MM.1S (cell line): ENCODE measurements at regions not wholly inside any gene's neighbourhood (a gene's known extent, or its start where the extent isn't known, plus 50 kb on each side); places are given as distances from the start of the nearest gene placed in this dataset.

Experiments
- DNase-seq: peaks from one replicate; pipeline ENCODE4 v3.0.0-alpha.2; 2015
- H2AFZ ChIP-seq: fragments of 300-600 bp; sonication (generic); 2 replicates; pipeline ENCODE4 v1.6.0; 2016; ENCODE audit warnings: antibody characterized with exemption, low read length
- H3F3A ChIP-seq: fragments of 300-600 bp; sonication (generic); 2 replicates; pipeline ENCODE4 v1.6.1; 2016; ENCODE audit warnings: mild to moderate bottlenecking, antibody characterized with exemption, low read length, moderate library complexity, mixed read lengths; ENCODE audit not compliant: insufficient read depth
- H3K27ac ChIP-seq: fragments of 300-600 bp; sonication (generic); 2 replicates; pipeline ENCODE4 v1.5.1; 2016; ENCODE audit warnings: mild to moderate bottlenecking, low read length
- H3K27me3 ChIP-seq: fragments of 300-600 bp; sonication (generic); replicated peaks from 2 replicates; pipeline ENCODE4 v1.6.0; 2016; ENCODE audit warnings: low read length; ENCODE audit not compliant: insufficient read depth
- H3K36me3 ChIP-seq: fragments of 300-600 bp; sonication (generic); replicated peaks from 2 replicates; pipeline ENCODE4 v1.6.1; 2016; ENCODE audit warnings: mild to moderate bottlenecking, low read length, mixed read lengths; ENCODE audit not compliant: insufficient read depth
- H3K4me1 ChIP-seq: fragments of 300-600 bp; sonication (generic); 2 replicates; pipeline ENCODE4 v1.6.1; 2016; ENCODE audit warnings: low read length, mixed read lengths
- H3K4me2 ChIP-seq: fragments of 300-600 bp; sonication (generic); 2 replicates; pipeline ENCODE4 v1.6.0; 2016; ENCODE audit warnings: low read depth, low read length
- H3K4me3 ChIP-seq: fragments of 300-600 bp; sonication (generic); 2 replicates; pipeline ENCODE4 v1.5.1; 2016; ENCODE audit warnings: low read length, mixed read lengths
- H3K79me2 ChIP-seq: fragments of 300-600 bp; sonication (generic); 2 replicates; pipeline ENCODE4 v1.6.1; 2016; ENCODE audit warnings: mixed run types, low read length, mixed read lengths
- H3K9ac ChIP-seq: fragments of 300-600 bp; sonication (generic); 2 replicates; pipeline ENCODE4 v1.6.1; 2016; ENCODE audit warnings: low read length, mixed read lengths
- H3K9me2 ChIP-seq: fragments of 300-600 bp; sonication (generic); replicated peaks from 2 replicates; pipeline ENCODE4 v1.6.1; 2016; ENCODE audit warnings: mild to moderate bottlenecking, low read length, mixed read lengths; ENCODE audit not compliant: insufficient read depth
- H3K9me3 ChIP-seq: fragments of 300-600 bp; sonication (generic); replicated peaks from 2 replicates; pipeline ENCODE4 v1.6.1; 2016; ENCODE audit warnings: mild to moderate bottlenecking, low read length, mixed read lengths; ENCODE audit not compliant: insufficient read depth
- H4K20me1 ChIP-seq: fragments of 300-600 bp; sonication (generic); 2 replicates; pipeline ENCODE4 v1.6.1; 2016; ENCODE audit warnings: mild to moderate bottlenecking, low read length, moderate library complexity, mixed read lengths; ENCODE audit not compliant: insufficient read depth
- EZH2 ChIP-seq: fragments of 300-600 bp; sonication (generic); optimal IDR thresholded peaks from 2 replicates; pipeline ENCODE3; 2017; ENCODE audit warnings: low read depth, mild to moderate bottlenecking, antibody characterized with exemption, low read length, mixed read lengths
- EZH2phosphoT487 ChIP-seq: fragments of 300-600 bp; sonication (generic); IDR thresholded peaks from 2 replicates; pipeline ENCODE4 v1.6.1; 2018; ENCODE audit warnings: antibody characterized with exemption, low read length
- TF ChIP-seq, protein P1 (sequence below): fragments of 300-600 bp; sonication (generic); IDR thresholded peaks from 2 replicates; pipeline ENCODE4 v1.5.1; 2016; ENCODE audit warnings: antibody characterized with exemption, low read length, mixed read lengths

DNA sequence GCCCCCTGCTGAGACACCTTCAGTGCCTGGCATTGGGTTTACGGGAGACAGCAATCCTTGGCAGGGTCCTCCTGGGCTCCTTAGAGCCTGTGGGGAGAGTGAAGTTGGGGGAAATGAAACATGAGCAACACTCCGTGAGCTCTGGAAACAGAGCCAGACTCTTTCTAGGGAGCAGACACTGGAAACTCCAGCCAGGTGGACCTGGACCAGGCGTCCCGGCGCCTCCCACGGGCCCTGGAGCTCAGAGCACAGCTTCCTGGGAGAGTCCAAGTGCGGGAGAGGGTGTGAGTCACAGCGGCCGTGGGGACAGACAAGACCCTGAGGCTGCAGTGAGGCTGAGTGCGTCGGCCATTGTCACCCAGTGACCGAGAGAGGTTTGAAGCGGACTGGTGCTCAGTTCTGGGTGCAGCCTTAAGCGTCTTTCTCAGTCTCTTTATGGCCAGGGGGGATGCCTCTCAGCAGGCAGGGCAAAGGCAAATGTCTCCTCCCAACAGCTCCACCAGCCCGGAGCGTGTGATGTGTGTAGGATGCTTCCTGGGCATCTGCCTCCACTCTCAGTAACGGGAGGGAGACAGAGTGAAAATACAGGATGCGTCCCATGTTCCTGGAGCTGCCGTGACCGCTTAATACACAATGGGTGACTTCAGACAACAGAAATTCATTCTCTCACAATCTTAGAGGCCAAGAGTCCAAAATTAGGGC is 399.2 kb downstream of the SHANK2 start:
- no peaks in the 10 kb centered on the region for H3K4me1 ChIP-seq
- H3K9ac ChIP-seq, result no peak overlapping the region
- no peak overlapping the region for H2AFZ ChIP-seq
- H3K9me2 ChIP-seq, result no peaks in the 10 kb centered on the region
- H4K20me1 ChIP-seq, result no peaks in the 10 kb centered on the region
- H3K4me3 ChIP-seq, result no peak overlapping the region
- no peak overlapping the region for H3K27ac ChIP-seq
- DNase-seq, result no peak
- no peaks in the 10 kb centered on the region for H3K9me3 ChIP-seq
- H3K27me3 ChIP-seq, result peaks cover 56% of the 10 kb centered on the region
- no peaks in the 10 kb centered on the region for H3K79me2 ChIP-seq
- no peaks in the 10 kb centered on the region for H3F3A ChIP-seq
- no peaks in the 10 kb centered on the region for H3K36me3 ChIP-seq
- no peak overlapping the region for H3K4me2 ChIP-seq
- TF ChIP-seq EZH2phosphoT487 (no peak), EZH2 (no peak)
- TF ChIP-seq, protein P1, sequence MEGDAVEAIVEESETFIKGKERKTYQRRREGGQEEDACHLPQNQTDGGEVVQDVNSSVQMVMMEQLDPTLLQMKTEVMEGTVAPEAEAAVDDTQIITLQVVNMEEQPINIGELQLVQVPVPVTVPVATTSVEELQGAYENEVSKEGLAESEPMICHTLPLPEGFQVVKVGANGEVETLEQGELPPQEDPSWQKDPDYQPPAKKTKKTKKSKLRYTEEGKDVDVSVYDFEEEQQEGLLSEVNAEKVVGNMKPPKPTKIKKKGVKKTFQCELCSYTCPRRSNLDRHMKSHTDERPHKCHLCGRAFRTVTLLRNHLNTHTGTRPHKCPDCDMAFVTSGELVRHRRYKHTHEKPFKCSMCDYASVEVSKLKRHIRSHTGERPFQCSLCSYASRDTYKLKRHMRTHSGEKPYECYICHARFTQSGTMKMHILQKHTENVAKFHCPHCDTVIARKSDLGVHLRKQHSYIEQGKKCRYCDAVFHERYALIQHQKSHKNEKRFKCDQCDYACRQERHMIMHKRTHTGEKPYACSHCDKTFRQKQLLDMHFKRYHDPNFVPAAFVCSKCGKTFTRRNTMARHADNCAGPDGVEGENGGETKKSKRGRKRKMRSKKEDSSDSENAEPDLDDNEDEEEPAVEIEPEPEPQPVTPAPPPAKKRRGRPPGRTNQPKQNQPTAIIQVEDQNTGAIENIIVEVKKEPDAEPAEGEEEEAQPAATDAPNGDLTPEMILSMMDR, result no peak

DNA sequence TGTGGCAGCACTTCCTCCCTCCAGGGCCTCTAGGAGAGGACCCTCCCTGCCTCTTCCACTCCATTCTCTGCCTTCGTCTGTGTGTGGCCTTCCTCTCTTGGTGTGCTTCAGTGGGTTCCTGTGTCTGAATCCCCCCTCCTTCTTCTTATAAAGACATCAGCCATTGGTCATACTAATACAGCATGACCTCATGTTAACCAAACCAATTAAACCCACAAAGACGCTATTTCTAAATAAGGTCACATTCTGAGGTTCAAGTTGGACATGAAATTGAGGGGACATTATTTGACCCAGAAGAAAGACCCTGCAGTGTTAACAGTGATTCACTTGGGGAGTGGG is 398.6 kb downstream of the SHANK2 start:
- Histone ChIP-seq H3K79me2 (no peaks in the 10 kb centered on the region), H3F3A (no peaks in the 10 kb centered on the region), H3K4me3 (no peak overlapping the region), H3K9me3 (no peaks in the 10 kb centered on the region), H3K9me2 (no peaks in the 10 kb centered on the region), H3K36me3 (no peaks in the 10 kb centered on the region), H3K27ac (no peak overlapping the region), H4K20me1 (no peaks in the 10 kb centered on the region), H2AFZ (no peak overlapping the region), H3K4me1 (no peaks in the 10 kb centered on the region), H3K27me3 (peaks cover 53% of the 10 kb centered on the region), H3K4me2 (no peak overlapping the region), H3K9ac (no peak overlapping the region)
- DNase-seq, result no peak
- TF ChIP-seq EZH2phosphoT487 (no peak), EZH2 (no peak)
- TF ChIP-seq, protein P1, result no peak

DNA sequence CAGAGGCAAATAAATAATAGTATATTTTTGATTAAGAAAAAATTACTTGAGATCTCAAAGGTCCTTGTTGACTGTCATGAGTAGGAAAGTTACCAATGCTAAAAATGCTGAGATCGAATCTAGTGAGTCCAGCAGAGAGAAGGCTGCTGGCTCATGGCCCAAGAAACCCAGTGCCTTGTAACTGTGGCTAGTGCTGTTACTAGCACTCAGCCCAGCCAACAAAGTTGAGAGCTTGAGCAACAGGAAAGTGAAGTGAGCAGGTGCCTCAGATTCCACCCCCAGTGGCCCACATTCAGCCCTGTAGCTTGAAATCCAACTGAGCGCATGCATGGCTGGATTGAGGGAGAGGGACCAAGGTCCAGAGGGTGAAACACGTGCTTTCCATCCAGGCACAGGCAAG is 398.2 kb downstream of the SHANK2 start:
- no peak overlapping the region for H3K4me2 ChIP-seq
- no peak overlapping the region for H2AFZ ChIP-seq
- no peaks in the 10 kb centered on the region for H3K36me3 ChIP-seq
- no peaks in the 10 kb centered on the region for H3K9me2 ChIP-seq
- H4K20me1 ChIP-seq, result no peaks in the 10 kb centered on the region
- H3K4me3 ChIP-seq, result no peak overlapping the region
- H3K27me3 ChIP-seq, result peaks cover 53% of the 10 kb centered on the region
- no peaks in the 10 kb centered on the region for H3K9me3 ChIP-seq
- H3K27ac ChIP-seq, result no peak overlapping the region
- no peak overlapping the region for H3K9ac ChIP-seq
- no peaks in the 10 kb centered on the region for H3F3A ChIP-seq
- TF ChIP-seq EZH2phosphoT487 (no peak), EZH2 (no peak)
- TF ChIP-seq, protein P1, result no peak
- no peaks in the 10 kb centered on the region for H3K79me2 ChIP-seq
- no peak for DNase-seq
- no peaks in the 10 kb centered on the region for H3K4me1 ChIP-seq
